MM.1S (cell line): ENCODE measurements at regions not wholly inside any gene's neighbourhood (a gene's known extent, or its start where the extent isn't known, plus 50 kb on each side); places are given as distances from the start of the nearest gene placed in this dataset.

ENCODE experiments used
- DNase-seq: peaks from one replicate; pipeline ENCODE4 v3.0.0-alpha.2; 2015
- H2AFZ ChIP-seq: fragments of 300-600 bp; sonication (generic); 2 replicates; pipeline ENCODE4 v1.6.0; 2016; ENCODE audit warnings: antibody characterized with exemption, low read length
- H3F3A ChIP-seq: fragments of 300-600 bp; sonication (generic); 2 replicates; pipeline ENCODE4 v1.6.1; 2016; ENCODE audit warnings: mild to moderate bottlenecking, antibody characterized with exemption, low read length, moderate library complexity, mixed read lengths; ENCODE audit not compliant: insufficient read depth
- H3K27ac ChIP-seq: fragments of 300-600 bp; sonication (generic); 2 replicates; pipeline ENCODE4 v1.5.1; 2016; ENCODE audit warnings: mild to moderate bottlenecking, low read length
- H3K27me3 ChIP-seq: fragments of 300-600 bp; sonication (generic); replicated peaks from 2 replicates; pipeline ENCODE4 v1.6.0; 2016; ENCODE audit warnings: low read length; ENCODE audit not compliant: insufficient read depth
- H3K36me3 ChIP-seq: fragments of 300-600 bp; sonication (generic); replicated peaks from 2 replicates; pipeline ENCODE4 v1.6.1; 2016; ENCODE audit warnings: mild to moderate bottlenecking, low read length, mixed read lengths; ENCODE audit not compliant: insufficient read depth
- H3K4me1 ChIP-seq: fragments of 300-600 bp; sonication (generic); 2 replicates; pipeline ENCODE4 v1.6.1; 2016; ENCODE audit warnings: low read length, mixed read lengths
- H3K4me2 ChIP-seq: fragments of 300-600 bp; sonication (generic); 2 replicates; pipeline ENCODE4 v1.6.0; 2016; ENCODE audit warnings: low read depth, low read length
- H3K4me3 ChIP-seq: fragments of 300-600 bp; sonication (generic); 2 replicates; pipeline ENCODE4 v1.5.1; 2016; ENCODE audit warnings: low read length, mixed read lengths
- H3K79me2 ChIP-seq: fragments of 300-600 bp; sonication (generic); 2 replicates; pipeline ENCODE4 v1.6.1; 2016; ENCODE audit warnings: mixed run types, low read length, mixed read lengths
- H3K9ac ChIP-seq: fragments of 300-600 bp; sonication (generic); 2 replicates; pipeline ENCODE4 v1.6.1; 2016; ENCODE audit warnings: low read length, mixed read lengths
- H3K9me2 ChIP-seq: fragments of 300-600 bp; sonication (generic); replicated peaks from 2 replicates; pipeline ENCODE4 v1.6.1; 2016; ENCODE audit warnings: mild to moderate bottlenecking, low read length, mixed read lengths; ENCODE audit not compliant: insufficient read depth
- H3K9me3 ChIP-seq: fragments of 300-600 bp; sonication (generic); replicated peaks from 2 replicates; pipeline ENCODE4 v1.6.1; 2016; ENCODE audit warnings: mild to moderate bottlenecking, low read length, mixed read lengths; ENCODE audit not compliant: insufficient read depth
- H4K20me1 ChIP-seq: fragments of 300-600 bp; sonication (generic); 2 replicates; pipeline ENCODE4 v1.6.1; 2016; ENCODE audit warnings: mild to moderate bottlenecking, low read length, moderate library complexity, mixed read lengths; ENCODE audit not compliant: insufficient read depth
- CTCF ChIP-seq: fragments of 300-600 bp; sonication (generic); IDR thresholded peaks from 2 replicates; pipeline ENCODE4 v1.5.1; 2016; ENCODE audit warnings: antibody characterized with exemption, low read length, mixed read lengths
- EZH2 ChIP-seq: fragments of 300-600 bp; sonication (generic); optimal IDR thresholded peaks from 2 replicates; pipeline ENCODE3; 2017; ENCODE audit warnings: low read depth, mild to moderate bottlenecking, antibody characterized with exemption, low read length, mixed read lengths
- EZH2phosphoT487 ChIP-seq: fragments of 300-600 bp; sonication (generic); IDR thresholded peaks from 2 replicates; pipeline ENCODE4 v1.6.1; 2018; ENCODE audit warnings: antibody characterized with exemption, low read length

- Histone ChIP-seq H3K4me3 (no peak overlapping the region), H3K79me2 (no peaks in the 10 kb centered on the region), H3K27ac (no peak overlapping the region), H3K4me1 (no peaks in the 10 kb centered on the region), H4K20me1 (no peaks in the 10 kb centered on the region), H3F3A (no peaks in the 10 kb centered on the region), H3K27me3 (peaks cover 92% of the 10 kb centered on the region), H3K4me2 (no peak overlapping the region), H3K9me3 (no peaks in the 10 kb centered on the region), H3K9me2 (no peaks in the 10 kb centered on the region), H3K36me3 (no peaks in the 10 kb centered on the region), H3K9ac (no peak overlapping the region), H2AFZ (no peak overlapping the region)
- no peak for DNase-seq
- TF ChIP-seq CTCF (no peak), EZH2phosphoT487 (no peak), EZH2 (no peak)
Observed at GRCh38 chr20:58001381-58001780, 227.1 kb downstream of the ANKRD60 start.

GRCh38 chr20:58000861-58001260, 227.6 kb downstream of the ANKRD60 start:
- Histone ChIP-seq H3K9me3 (no peaks in the 10 kb centered on the region), H4K20me1 (no peaks in the 10 kb centered on the region), H3K4me3 (no peak overlapping the region), H3F3A (no peaks in the 10 kb centered on the region), H3K79me2 (no peaks in the 10 kb centered on the region), H3K4me2 (no peak overlapping the region), H3K27ac (no peak overlapping the region), H3K27me3 (peaks cover 92% of the 10 kb centered on the region), H3K36me3 (no peaks in the 10 kb centered on the region), H3K9me2 (no peaks in the 10 kb centered on the region), H3K4me1 (no peaks in the 10 kb centered on the region), H2AFZ (no peak overlapping the region), H3K9ac (no peak overlapping the region)
- no peak for DNase-seq
- TF ChIP-seq EZH2 (no peak), CTCF (no peak), EZH2phosphoT487 (no peak)

GRCh38 chr20:57999465-58000111, 228.9 kb downstream of the ANKRD60 start:
- Histone ChIP-seq H3F3A (no peaks in the 10 kb centered on the region), H3K9ac (no peak overlapping the region), H3K79me2 (no peaks in the 10 kb centered on the region), H3K27me3 (peaks cover 95% of the 10 kb centered on the region), H3K4me1 (no peaks in the 10 kb centered on the region), H2AFZ (no peak overlapping the region), H3K27ac (no peak overlapping the region), H3K36me3 (no peaks in the 10 kb centered on the region), H3K4me3 (no peak overlapping the region), H4K20me1 (no peaks in the 10 kb centered on the region), H3K4me2 (no peak overlapping the region), H3K9me3 (no peaks in the 10 kb centered on the region), H3K9me2 (no peaks in the 10 kb centered on the region)
- TF ChIP-seq CTCF, result no peak
- no peak for TF ChIP-seq EZH2phosphoT487
- no peak for DNase-seq
